ENCODE measurements at regions not wholly inside any gene's neighbourhood (a gene's known extent, or its start where the extent isn't known, plus 50 kb on each side); places are given as distances from the start of the nearest gene placed in this dataset.
"Not testable (repeated sequence)": the region's sequence is repeated elsewhere in the genome, so short reads cannot be mapped to it uniquely, and the experiment has no call there.

- not testable (repeated sequence) for TF ChIP-seq CTCF, POLR2A (IDR thresholded peaks at IDR 0.05)
These were observed 209.8 kb upstream of the DDHD1 start for GRCh38 chr14:53362916-53363315.
